Motor neuron (in vitro differentiated cells): ENCODE measurements at regions not wholly inside any gene's neighbourhood (a gene's known extent, or its start where the extent isn't known, plus 50 kb on each side); places are given as distances from the start of the nearest gene placed in this dataset.
"Not testable (repeated sequence)": the region's sequence is repeated elsewhere in the genome, so short reads cannot be mapped to it uniquely, and the experiment has no call there.

Experiments used
- ATAC-seq, 8 experiments: fragments of 200-7000 bp; cut with Tn5 transposase; replicated peaks in 6 of 8; 2 replicates each; pipeline ENCODE4 v1.8.0; 2021; ENCODE audit warnings: mild to moderate bottlenecking in 8 of 8, moderate library complexity in 8 of 8
- H3K27ac ChIP-seq, 2 donors: fragments of 250-450 bp; sonication (Bioruptor Pico); 2 replicates each; pipeline ENCODE4 v1.9.0; 2021; ENCODE audit warnings: antibody characterized with exemption in 2 of 2, mild to moderate bottlenecking in 2 of 2, moderate library complexity in 1 of 2
- H3K4me1 ChIP-seq, 2 donors: fragments of 250-450 bp; sonication (Bioruptor Pico); replicated peaks in 1 of 2; 2 replicates each; pipeline ENCODE4 v1.6.1; 2021; ENCODE audit warnings: antibody characterized with exemption in 2 of 2, mild to moderate bottlenecking in 2 of 2, moderate library complexity in 1 of 2
- H3K4me3 ChIP-seq, 5 donors: fragments of 250-450 bp; sonication (Bioruptor Pico); 2 replicates each; pipeline ENCODE4 v1.9.0; 2021; ENCODE audit warnings: antibody characterized with exemption in 5 of 5, mild to moderate bottlenecking in 5 of 5, moderate library complexity in 4 of 5
- WGBS, 10 experiments: fragments of 450-650 bp; shearing (Covaris generic); methylation state at CpG; one replicate each; pipeline ENCODE4 v1.0.0; 2022; 5-methylcytosine and 5-hydroxymethylcytosine counted together
- in situ Hi-C, 9 experiments: fragments of 400-800 bp; cut with MboI; loops; one replicate each; pipeline ENCODE4 v1.15.0; 2021; ENCODE audit warnings: low sequenced_read_pairs in 9 of 9, low pct_unique_long_range_greater_than_20kb in 2 of 9; ENCODE audit not compliant: unreplicated experiment in 9 of 9

GRCh38 chr13:71382285-71382684, 484.7 kb downstream of the DACH1 start:
- WGBS, 10 experiments, result 0 to 95% (median 80%) methylated on average over 1 to 4 of the region's 4 CpGs
- peak in 1 of 8 experiments; percentile 72 for ATAC-seq
- H3K27ac ChIP-seq, result no peak overlapping the region
- in situ Hi-C loops, result no loop called here
- H3K4me3 ChIP-seq, result no peak overlapping the region
- H3K4me1 ChIP-seq, result no peaks in the 10 kb centered on the region

GRCh38 chr13:71380191-71380590, 486.8 kb downstream of the DACH1 start:
- H3K27ac ChIP-seq, result no peak overlapping the region
- no peak for ATAC-seq
- no peak overlapping the region for H3K4me3 ChIP-seq
- in situ Hi-C loops, result no loop called here
- WGBS, 10 experiments, result 0 to 100% (median 91%) methylated on average over 1 to 2 of the region's 2 CpGs; no CpG with 5 or more reads in 3 of the 10 experiments
- peaks cover 0 to under 1% of the 10 kb centered on the region in 2 donors for H3K4me1 ChIP-seq

GRCh38 chr13:71378961-71379905, 487.8 kb downstream of the DACH1 start:
- Histone ChIP-seq H3K27ac (no peak overlapping the region), H3K4me1 (peaks cover 7 to 9% of the 10 kb centered on the region in 2 donors), H3K4me3 (no peak overlapping the region)
- in situ Hi-C loops, result no loop called here
- 0 to 96% (median 80%) methylated on average over 3 to 5 of the region's 5 CpGs for WGBS, 10 experiments
- ATAC-seq, result peak in 1 of 8 experiments; percentile 45

- no peak overlapping the region for H3K27ac ChIP-seq
- ATAC-seq, result peak in 6 of 8 experiments; percentile 54 to 81 (median 69)
- in situ Hi-C loops, result no loop called here
- peaks cover 8 to 9% of the 10 kb centered on the region in 2 donors for H3K4me1 ChIP-seq
- 0 to 100% (median 43%) methylated on average over 1 to 3 of the region's 3 CpGs; no CpG with 5 or more reads in 1 of the 10 experiments for WGBS, 10 experiments
- no peak overlapping the region for H3K4me3 ChIP-seq
Observed at GRCh38 chr13:71374471-71375049, 492.4 kb downstream of the DACH1 start.

- Histone ChIP-seq H3K27ac (no peak overlapping the region), H3K4me3 (no peak overlapping the region), H3K4me1 (no peaks in the 10 kb centered on the region)
- in situ Hi-C loops, result no loop called here
- no peak for ATAC-seq
Observed at GRCh38 chr13:71368336-71368735, 498.7 kb downstream of the DACH1 start.

DNA sequence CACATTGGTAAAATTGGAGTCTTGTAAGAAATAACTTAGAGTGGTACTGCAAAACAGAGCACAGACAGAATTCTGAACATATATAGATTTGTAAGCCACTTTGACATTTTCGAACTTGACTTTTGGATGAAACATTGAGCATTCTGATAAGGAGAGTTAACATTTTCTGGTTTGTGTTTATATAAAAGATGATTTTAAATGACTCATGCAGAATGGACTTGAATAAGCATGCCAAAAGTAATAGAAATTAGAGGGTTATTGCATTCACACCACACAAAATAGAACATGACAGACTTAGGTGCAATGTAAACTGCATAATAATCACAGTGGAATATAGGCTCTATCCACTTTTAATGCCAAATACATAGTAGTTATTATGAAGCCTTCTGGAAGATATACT, 507.0 kb downstream of the DACH1 start:
- H3K27ac ChIP-seq, result no peak overlapping the region
- WGBS, 10 experiments, result 0 to 100% (median 85%) methylated on average over 1 of the region's 1 CpG; no CpG with 5 or more reads in 2 of the 10 experiments
- no peak overlapping the region for H3K4me3 ChIP-seq
- in situ Hi-C loops, result no loop called here
- no peak for ATAC-seq
- H3K4me1 ChIP-seq, result no peaks in the 10 kb centered on the region

DNA sequence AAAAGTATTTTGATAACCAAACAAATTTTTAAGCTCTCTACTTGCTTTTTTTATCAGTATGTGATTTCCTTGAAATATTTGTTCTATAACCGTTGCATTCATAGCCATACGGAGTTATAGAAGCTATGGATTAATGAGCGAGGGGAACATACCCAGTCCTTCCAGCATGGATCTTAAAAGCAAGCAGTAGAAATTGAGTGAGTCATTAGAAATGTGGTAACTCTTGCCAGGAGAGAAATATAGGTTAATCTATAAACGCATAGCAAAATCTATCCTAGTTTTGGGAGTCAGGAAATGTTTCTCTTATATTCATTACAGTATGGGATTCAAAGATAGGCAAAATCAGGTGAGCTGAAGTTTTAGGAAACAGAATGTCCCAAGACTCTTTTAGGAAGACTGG, 507.4 kb downstream of the DACH1 start:
- 0 to 100% (median 78%) methylated on average over 1 to 4 of the region's 4 CpGs for WGBS, 10 experiments
- in situ Hi-C loops, result no loop called here
- ATAC-seq, result no peak
- H3K4me3 ChIP-seq, result no peak overlapping the region
- H3K27ac ChIP-seq, result no peak overlapping the region
- H3K4me1 ChIP-seq, result no peaks in the 10 kb centered on the region

- WGBS, 10 experiments, result 0 to 71% (median 17%) methylated on average over 1 of the region's 1 CpG; no CpG with 5 or more reads in 3 of the 10 experiments
- no peak for ATAC-seq
- Histone ChIP-seq H3K4me3 (no peak overlapping the region), H3K4me1 (no peaks in the 10 kb centered on the region), H3K27ac (no peak overlapping the region)
- in situ Hi-C loops, result no loop called here
Observed at GRCh38 chr13:71358218-71358617, 508.8 kb downstream of the DACH1 start.

GRCh38 chr13:71355010-71355409, 512.0 kb downstream of the DACH1 start:
- in situ Hi-C loops, result no loop called here
- no peaks in the 10 kb centered on the region for H3K4me1 ChIP-seq
- WGBS, 10 experiments, result 4 to 100% (median 90%) methylated on average over 2 to 7 of the region's 7 CpGs
- H3K4me3 ChIP-seq, result no peak overlapping the region
- H3K27ac ChIP-seq, result no peak overlapping the region
- ATAC-seq, result no peak

DNA sequence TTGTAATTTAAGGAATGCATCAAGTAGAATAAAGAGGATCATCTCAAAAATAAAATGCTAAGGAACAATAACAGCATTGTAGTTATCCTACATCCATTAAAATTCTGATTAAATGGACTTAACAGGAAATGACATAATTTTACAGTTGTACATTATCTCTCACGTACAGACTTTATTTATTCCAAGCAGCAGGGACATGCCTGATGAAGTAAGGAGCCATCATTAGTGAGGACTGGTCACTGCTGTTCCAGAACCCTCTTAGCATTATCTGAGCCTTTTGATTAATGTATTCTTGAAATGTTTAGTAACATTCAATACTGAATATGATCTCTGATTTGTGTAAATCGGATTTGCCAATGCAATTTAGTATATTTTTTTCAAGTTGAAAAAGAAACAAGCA, 516.1 kb downstream of the DACH1 start:
- Histone ChIP-seq H3K4me3 (no peak overlapping the region), H3K4me1 (no peaks in the 10 kb centered on the region), H3K27ac (no peak overlapping the region)
- in situ Hi-C loops, result no loop called here
- WGBS, 10 experiments, result 0 to 95% (median 67%) methylated on average over 1 to 2 of the region's 2 CpGs; no CpG with 5 or more reads in 1 of the 10 experiments
- peak in 4 of 8 experiments; percentile 28 to 90 (median 50) for ATAC-seq

- ATAC-seq, in situ Hi-C loops, H3K4me1 ChIP-seq, H3K27ac ChIP-seq, H3K4me3 ChIP-seq: not testable (repeated sequence)
- 13 to 93% (median 23%) methylated on average over 2 to 3 of the region's 4 CpGs; no CpG with 5 or more reads in 6 of the 10 experiments for WGBS, 10 experiments
Observed at GRCh38 chr13:71345856-71346255, 521.1 kb downstream of the DACH1 start.

- no peak for ATAC-seq
- in situ Hi-C loops, result no loop called here
- Histone ChIP-seq H3K27ac (no peak overlapping the region), H3K4me3 (no peak overlapping the region), H3K4me1 (peaks cover 3 to 9% of the 10 kb centered on the region in 2 donors)
- 0 to 100% (median 100%) methylated on average over 1 of the region's 1 CpG for WGBS, 10 experiments
Observed at GRCh38 chr13:71339736-71340135, 527.3 kb downstream of the DACH1 start.

GRCh38 chr13:71339005-71339404, 528.0 kb downstream of the DACH1 start:
- in situ Hi-C loops, result no loop called here
- 0 to 100% (median 77%) methylated on average over 1 of the region's 1 CpG; no CpG with 5 or more reads in 2 of the 10 experiments for WGBS, 10 experiments
- Histone ChIP-seq H3K4me3 (no peak overlapping the region), H3K27ac (no peak overlapping the region), H3K4me1 (peaks cover 3 to 9% of the 10 kb centered on the region in 2 donors)
- ATAC-seq, result no peak
